HEK293 (cell line): ENCODE measurements at regions not wholly inside any gene's neighbourhood (a gene's known extent, or its start where the extent isn't known, plus 50 kb on each side); places are given as distances from the start of the nearest gene placed in this dataset.
"Not testable (repeated sequence)": the region's sequence is repeated elsewhere in the genome, so short reads cannot be mapped to it uniquely, and the experiment has no call there.

Experiments
- CTCF ChIA-PET: fragments of 350-600 bp; formaldehyde crosslinking; extraction: SDS; loops from one replicate; lab custom pipeline; 2021; ENCODE audit warnings: antibody characterized with exemption; lab: Yijun Ruan, JAX
- POLR2A ChIA-PET: fragments of 300-600 bp; formaldehyde crosslinking; extraction: SDS; loops from one replicate; lab custom pipeline; 2020; ENCODE audit warnings: antibody characterized with exemption, inconsistent platforms; lab: Yijun Ruan, JAX
- H3K27ac ChIP-seq: fragments of 200-500 bp; sonication (Bioruptor generic); 2 replicates; pipeline ENCODE4 v1.5.1; 2014; ENCODE audit warnings: low read depth, low read length, control low read depth, inconsistent platforms; ENCODE audit errors: extremely low read depth
- H3K36me3 ChIP-seq, 2 experiments: fragments of 200-500 bp in 1 of 2; sonication (Bioruptor generic) in 1 of 2; 1 replicate in 1 of 2; 2 replicates in 1 of 2; pipeline ENCODE4 v1.5.1; 2014 to 2017; ENCODE audit warnings: inconsistent platforms in 2 of 2, low read length in 2 of 2; ENCODE audit not compliant: control insufficient read depth in 2 of 2, insufficient read depth in 1 of 2
- H3K4me1 ChIP-seq: fragments of 200-500 bp; sonication (Bioruptor generic); 2 replicates; pipeline ENCODE4 v1.5.1; 2014; ENCODE audit warnings: mild to moderate bottlenecking, low read length, inconsistent platforms; ENCODE audit not compliant: control insufficient read depth, insufficient read depth
- H3K4me3 ChIP-seq: 2 replicates; pipeline ENCODE4 v1.5.1; 2011; ENCODE audit warnings: low read depth, mild to moderate bottlenecking, control low read depth, low read length, moderate library complexity
- H3K9me3 ChIP-seq: fragments of 200-500 bp; sonication (Bioruptor generic); 2 replicates; pipeline ENCODE4 v1.5.1; 2014; ENCODE audit warnings: low read depth, low read length, inconsistent platforms; ENCODE audit not compliant: control insufficient read depth, insufficient read depth
- HOXC10 ChIP-seq: sonication (generic); formaldehyde crosslinking; IDR thresholded peaks from 2 replicates; pipeline ENCODE4 v1.8.1; 2023; ENCODE audit warnings: mild to moderate bottlenecking, missing genetic modification reagents
- KLF1 ChIP-seq: fragments of 450-650 bp; formaldehyde crosslinking; IDR thresholded peaks from 2 replicates; pipeline ENCODE4 v1.5.1; 2016; ENCODE audit warnings: missing biosample characterization, missing genetic modification characterization
- REPIN1 ChIP-seq: fragments of 450-650 bp; formaldehyde crosslinking; IDR thresholded peaks from 2 replicates; pipeline ENCODE4 v1.5.1; 2017; ENCODE audit warnings: missing biosample characterization, missing genetic modification characterization, low read depth
- ZFP69B ChIP-seq: fragments of 450-650 bp; formaldehyde crosslinking; IDR thresholded peaks from 2 replicates; pipeline ENCODE4 v1.5.1; 2016; ENCODE audit warnings: missing biosample characterization, missing genetic modification characterization
- ZNF121 ChIP-seq: fragments of 450-650 bp; formaldehyde crosslinking; IDR thresholded peaks from 2 replicates; pipeline ENCODE4 v1.5.1; 2016; ENCODE audit warnings: missing biosample characterization, missing genetic modification characterization
- ZNF174 ChIP-seq: fragments of 450-650 bp; formaldehyde crosslinking; IDR thresholded peaks from 2 replicates; pipeline ENCODE4 v1.5.0; 2017; ENCODE audit warnings: missing biosample characterization, mild to moderate bottlenecking, missing genetic modification characterization
- ZNF23 ChIP-seq: fragments of 450-650 bp; formaldehyde crosslinking; IDR thresholded peaks from 2 replicates; pipeline ENCODE4 v1.5.1; 2016; ENCODE audit warnings: missing biosample characterization, missing genetic modification characterization, borderline replicate concordance
- ZNF280D ChIP-seq: fragments of 450-650 bp; formaldehyde crosslinking; IDR thresholded peaks from 2 replicates; pipeline ENCODE4 v1.5.1; 2016; ENCODE audit warnings: missing biosample characterization, missing genetic modification characterization
- ZNF416 ChIP-seq: fragments of 450-650 bp; formaldehyde crosslinking; IDR thresholded peaks from 2 replicates; pipeline ENCODE4 v1.5.1; 2016; ENCODE audit warnings: missing biosample characterization, missing genetic modification characterization
- ZNF510 ChIP-seq: fragments of 450-650 bp; formaldehyde crosslinking; IDR thresholded peaks from 2 replicates; pipeline ENCODE4 v1.5.1; 2018; ENCODE audit warnings: mild to moderate bottlenecking, missing genetic modification characterization, missing biosample characterization; ENCODE audit not compliant: insufficient replicate concordance
- ZNF785 ChIP-seq: fragments of 450-650 bp; formaldehyde crosslinking; IDR thresholded peaks from 2 replicates; pipeline ENCODE4 v1.5.1; 2016; ENCODE audit warnings: missing biosample characterization, missing genetic modification characterization
- TF ChIP-seq, protein P1 (sequence below): fragments of 450-650 bp; formaldehyde crosslinking; IDR thresholded peaks from 2 replicates; pipeline ENCODE4 v1.5.1; 2016; ENCODE audit warnings: missing biosample characterization, missing genetic modification characterization, borderline replicate concordance
- TF ChIP-seq, protein P2 (sequence below): fragments of 450-650 bp; formaldehyde crosslinking; IDR thresholded peaks from 2 replicates; pipeline ENCODE4 v1.5.1; 2016; ENCODE audit warnings: missing biosample characterization, missing genetic modification characterization

DNA sequence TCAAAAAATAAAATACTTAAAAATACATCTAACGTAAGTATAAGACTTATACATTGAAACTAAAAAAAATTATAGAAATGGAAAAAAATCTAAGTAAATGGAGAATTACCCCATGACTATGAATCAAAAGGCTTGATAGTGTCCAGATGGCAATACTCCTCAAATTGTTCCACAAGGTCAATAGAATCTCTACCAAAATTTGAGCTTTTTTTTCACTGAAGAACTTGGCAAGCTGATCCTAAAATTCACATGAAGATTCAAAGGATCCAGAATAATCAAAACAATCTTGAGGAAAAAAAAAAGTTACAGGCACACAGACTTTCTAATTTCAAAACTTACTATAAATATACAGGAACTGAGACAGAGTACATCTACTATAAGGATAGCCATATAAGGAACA is 448.4 kb upstream of the CDH11 start (continued):
- TF ChIP-seq, protein P1, sequence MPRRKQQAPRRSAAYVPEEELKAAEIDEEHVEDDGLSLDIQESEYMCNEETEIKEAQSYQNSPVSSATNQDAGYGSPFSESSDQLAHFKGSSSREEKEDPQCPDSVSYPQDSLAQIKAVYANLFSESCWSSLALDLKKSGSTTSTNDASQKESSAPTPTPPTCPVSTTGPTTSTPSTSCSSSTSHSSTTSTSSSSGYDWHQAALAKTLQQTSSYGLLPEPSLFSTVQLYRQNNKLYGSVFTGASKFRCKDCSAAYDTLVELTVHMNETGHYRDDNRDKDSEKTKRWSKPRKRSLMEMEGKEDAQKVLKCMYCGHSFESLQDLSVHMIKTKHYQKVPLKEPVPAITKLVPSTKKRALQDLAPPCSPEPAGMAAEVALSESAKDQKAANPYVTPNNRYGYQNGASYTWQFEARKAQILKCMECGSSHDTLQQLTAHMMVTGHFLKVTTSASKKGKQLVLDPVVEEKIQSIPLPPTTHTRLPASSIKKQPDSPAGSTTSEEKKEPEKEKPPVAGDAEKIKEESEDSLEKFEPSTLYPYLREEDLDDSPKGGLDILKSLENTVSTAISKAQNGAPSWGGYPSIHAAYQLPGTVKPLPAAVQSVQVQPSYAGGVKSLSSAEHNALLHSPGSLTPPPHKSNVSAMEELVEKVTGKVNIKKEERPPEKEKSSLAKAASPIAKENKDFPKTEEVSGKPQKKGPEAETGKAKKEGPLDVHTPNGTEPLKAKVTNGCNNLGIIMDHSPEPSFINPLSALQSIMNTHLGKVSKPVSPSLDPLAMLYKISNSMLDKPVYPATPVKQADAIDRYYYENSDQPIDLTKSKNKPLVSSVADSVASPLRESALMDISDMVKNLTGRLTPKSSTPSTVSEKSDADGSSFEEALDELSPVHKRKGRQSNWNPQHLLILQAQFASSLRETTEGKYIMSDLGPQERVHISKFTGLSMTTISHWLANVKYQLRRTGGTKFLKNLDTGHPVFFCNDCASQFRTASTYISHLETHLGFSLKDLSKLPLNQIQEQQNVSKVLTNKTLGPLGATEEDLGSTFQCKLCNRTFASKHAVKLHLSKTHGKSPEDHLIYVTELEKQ (tag by site-specific recombination), result no peak
- no peak for TF ChIP-seq ZFP69B (tag by site-specific recombination)
- no peak for TF ChIP-seq ZNF510 (tag by site-specific recombination)
- no peak for TF ChIP-seq ZNF121 (tag by site-specific recombination)
- TF ChIP-seq REPIN1 (tag by site-specific recombination), result no peak
- no peak for TF ChIP-seq ZNF174

DNA sequence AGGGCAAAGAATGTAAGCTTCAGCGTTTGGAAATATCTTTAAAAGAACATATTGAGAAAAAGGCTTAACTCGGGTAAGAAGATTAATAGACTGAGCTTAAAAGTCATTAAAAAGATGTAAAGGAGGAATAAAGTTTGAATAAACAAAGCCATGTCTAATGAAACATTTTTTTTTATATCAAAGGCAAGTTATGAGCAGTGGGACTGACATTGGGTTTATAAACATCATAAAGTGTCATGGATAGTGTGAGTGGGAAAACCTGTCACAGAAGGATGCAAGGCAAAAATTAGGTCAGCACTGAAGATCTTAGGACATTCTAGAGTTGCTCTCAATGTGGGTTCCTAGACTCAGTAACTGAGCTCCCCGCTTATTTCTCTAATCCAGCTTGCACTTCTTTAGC is 438.0 kb upstream of the CDH11 start:
- Histone ChIP-seq H3K36me3 (no peaks in the 10 kb centered on the region), H3K4me1 (no peaks in the 10 kb centered on the region), H3K4me3 (no peak overlapping the region), H3K9me3 (no peaks in the 10 kb centered on the region), H3K27ac (no peak overlapping the region)
- ChIA-PET CTCF (no interaction called here), POLR2A (no interaction called here)
- TF ChIP-seq ZNF280D (tag by site-specific recombination) (no peak), ZNF416 (tag by site-specific recombination) (no peak)

DNA sequence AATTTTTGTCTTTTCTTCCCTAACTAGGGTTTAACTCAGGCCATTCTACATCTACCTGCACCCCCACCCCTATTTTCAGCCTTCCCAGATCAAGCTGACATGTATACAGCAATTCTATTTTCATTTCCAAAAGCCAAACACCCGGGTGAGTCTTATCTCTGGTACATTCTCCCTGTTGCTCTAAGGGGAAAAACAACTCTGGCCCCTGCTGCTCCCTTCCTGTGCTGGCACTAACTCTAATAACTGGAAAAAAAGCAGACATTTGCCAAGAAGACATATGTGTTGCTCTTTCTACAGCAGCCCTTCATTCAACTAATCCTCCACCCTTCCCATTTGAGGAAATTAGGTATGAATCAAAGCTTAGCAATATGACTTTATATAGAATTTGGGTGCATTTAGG is 427.8 kb upstream of the CDH11 start:
- H3K27ac ChIP-seq, H3K9me3 ChIP-seq, H3K36me3 ChIP-seq, H3K4me3 ChIP-seq, CTCF ChIA-PET, POLR2A ChIA-PET, H3K4me1 ChIP-seq: not testable (repeated sequence)

- CTCF ChIA-PET, result interaction anchor here (0.8 kb wide), 1 partner anchor 13 kb away, joined by 3 read pairs; no protein-coding TSS in a partner anchor
- POLR2A ChIA-PET, result no interaction called here
- H3K4me3 ChIP-seq, result no peak overlapping the region
- TF ChIP-seq, protein P2, sequence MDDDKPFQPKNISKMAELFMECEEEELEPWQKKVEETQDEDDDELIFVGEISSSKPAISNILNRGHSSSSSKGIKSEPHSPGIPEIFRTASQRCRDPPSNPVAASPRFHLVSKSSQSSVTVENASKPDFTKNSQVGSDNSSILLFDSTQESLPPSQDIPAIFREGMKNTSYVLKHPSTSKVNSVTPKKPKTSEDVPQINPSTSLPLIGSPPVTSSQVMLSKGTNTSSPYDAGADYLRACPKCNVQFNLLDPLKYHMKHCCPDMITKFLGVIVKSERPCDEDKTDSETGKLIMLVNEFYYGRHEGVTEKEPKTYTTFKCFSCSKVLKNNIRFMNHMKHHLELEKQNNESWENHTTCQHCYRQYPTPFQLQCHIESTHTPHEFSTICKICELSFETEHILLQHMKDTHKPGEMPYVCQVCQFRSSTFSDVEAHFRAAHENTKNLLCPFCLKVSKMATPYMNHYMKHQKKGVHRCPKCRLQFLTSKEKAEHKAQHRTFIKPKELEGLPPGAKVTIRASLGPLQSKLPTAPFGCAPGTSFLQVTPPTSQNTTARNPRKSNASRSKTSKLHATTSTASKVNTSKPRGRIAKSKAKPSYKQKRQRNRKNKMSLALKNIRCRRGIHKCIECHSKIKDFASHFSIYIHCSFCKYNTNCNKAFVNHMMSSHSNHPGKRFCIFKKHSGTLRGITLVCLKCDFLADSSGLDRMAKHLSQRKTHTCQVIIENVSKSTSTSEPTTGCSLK, result no peak
- TF ChIP-seq ZNF23, result no peak
- no peak for TF ChIP-seq KLF1 (tag by site-specific recombination)
- no peak for TF ChIP-seq ZNF785 (tag by site-specific recombination)
- no peak for TF ChIP-seq HOXC10 (CRISPR knock-in tag)
- H3K9me3 ChIP-seq, result no peaks in the 10 kb centered on the region
- H3K36me3 ChIP-seq, result no peaks in the 10 kb centered on the region
- H3K4me1 ChIP-seq, result no peaks in the 10 kb centered on the region
- no peak overlapping the region for H3K27ac ChIP-seq
These were observed 426.6 kb upstream of the CDH11 start for GRCh38 chr16:65548470-65548869.
